GM23248 (cell line): ENCODE measurements at regions not wholly inside any gene's neighbourhood (a gene's known extent, or its start where the extent isn't known, plus 50 kb on each side); places are given as distances from the start of the nearest gene placed in this dataset.

Experiments
- EZH2 ChIP-seq: fragments of 200-600 bp; sonication (generic); IDR thresholded peaks from 2 replicates; pipeline ENCODE4 v1.6.1; 2018; ENCODE audit warnings: antibody characterized with exemption, mild to moderate bottlenecking; ENCODE audit not compliant: insufficient read depth, poor library complexity, severe bottlenecking
- EZH2phosphoT487 ChIP-seq: fragments of 200-600 bp; sonication (generic); IDR thresholded peaks from 2 replicates; pipeline ENCODE4 v1.6.1; 2018; ENCODE audit warnings: antibody characterized with exemption, moderate library complexity, mild to moderate bottlenecking, low read depth; ENCODE audit not compliant: insufficient read depth

DNA sequence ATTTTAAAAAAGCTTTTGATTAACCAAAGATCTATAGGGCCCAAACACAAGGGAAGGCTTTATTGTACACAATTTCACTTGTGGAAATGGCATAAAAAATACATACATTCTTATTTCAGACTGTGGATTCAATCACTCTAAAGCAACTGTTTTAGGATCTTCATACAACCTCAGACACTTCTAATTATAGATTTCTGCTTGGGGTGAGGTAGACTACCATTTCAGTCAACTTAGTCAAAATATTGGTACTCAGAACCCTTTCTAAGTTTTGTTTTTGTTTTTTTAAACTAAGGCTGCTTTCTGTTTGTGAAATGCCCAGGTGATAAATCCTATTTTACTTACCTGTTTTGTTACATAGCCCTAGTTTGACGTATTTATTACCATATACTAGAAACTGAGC, 284.5 kb upstream of the RASA1 start:
- TF ChIP-seq EZH2phosphoT487: no peak
- TF ChIP-seq EZH2: no peak
